ENCODE measurements at regions not wholly inside any gene's neighbourhood (a gene's known extent, or its start where the extent isn't known, plus 50 kb on each side); places are given as distances from the start of the nearest gene placed in this dataset.

GRCh38 chr1:70890408-70890807, 157.2 kb downstream of the PTGER3 start:
- DNase-seq = no peak
- WGBS (ENCODE audit: extremely low coverage, insufficient coverage, low lambda C conversion rate) = no CpG with 5 or more reads among the region's 2 CpGs
- peaks cover 3% of the 10 kb centered on the region for H3K4me1 ChIP-seq (ENCODE audit: control insufficient read depth, low read depth, low read length)

GRCh38 chr1:70891051-70891843, 156.4 kb downstream of the PTGER3 start:
- Histone ChIP-seq H3K79me1 (ENCODE audit: low read length) (no peaks in the 10 kb centered on the region), H3K56ac (ENCODE audit: low read length) (no peak overlapping the region), H3K9ac (ENCODE audit: low read length) (no peak overlapping the region), H4K8ac (ENCODE audit: low read depth, low read length) (no peak overlapping the region), H3K79me2 (ENCODE audit: control insufficient read depth, insufficient read depth, low read length) (no peaks in the 10 kb centered on the region), H2BK120ac (ENCODE audit: low read depth, low read length) (no peak overlapping the region), H2BK5ac (ENCODE audit: low read length) (no peak overlapping the region), H3K27me3 (ENCODE audit: insufficient read depth, low read length, poor library complexity) (no peaks in the 10 kb centered on the region), H3K27ac (ENCODE audit: low read depth, low read length) (no peak overlapping the region), H3K4ac (ENCODE audit: low read depth, low read length) (no peak overlapping the region), H2AK5ac (ENCODE audit: low read length) (no peak overlapping the region), H3K4me3 (ENCODE audit: low read length) (no peak overlapping the region), H4K5ac (ENCODE audit: low read length) (no peak overlapping the region), H3K36me3 (ENCODE audit: control insufficient read depth, insufficient read depth, low read length) (no peaks in the 10 kb centered on the region), H3K23ac (ENCODE audit: low read length) (no peak overlapping the region), H3K4me2 (ENCODE audit: low read length) (no peak overlapping the region), H3K18ac (ENCODE audit: low read length) (no peak overlapping the region), H3K4me1 (ENCODE audit: control insufficient read depth, low read depth, low read length) (peaks cover 4% of the 10 kb centered on the region), H2BK15ac (replicated peaks; ENCODE audit: low read depth) (no peak overlapping the region)
- DNase-seq = no peak

More at GRCh38 chr1:70890408-70890807, 157.2 kb downstream of the PTGER3 start:
- Histone ChIP-seq H4K8ac (ENCODE audit: low read depth, low read length) (no peak overlapping the region), H3K18ac (ENCODE audit: low read length) (no peak overlapping the region), H2BK15ac (replicated peaks; ENCODE audit: low read depth) (no peak overlapping the region), H2AK5ac (ENCODE audit: low read length) (no peak overlapping the region), H3K56ac (ENCODE audit: low read length) (no peak overlapping the region), H3K23ac (ENCODE audit: low read length) (no peak overlapping the region), H3K79me2 (ENCODE audit: control insufficient read depth, insufficient read depth, low read length) (no peaks in the 10 kb centered on the region), H3K4me3 (ENCODE audit: low read length) (no peak overlapping the region), H3K36me3 (ENCODE audit: control insufficient read depth, insufficient read depth, low read length) (no peaks in the 10 kb centered on the region), H3K9ac (ENCODE audit: low read length) (no peak overlapping the region), H2BK120ac (ENCODE audit: low read depth, low read length) (no peak overlapping the region), H3K27me3 (ENCODE audit: insufficient read depth, low read length, poor library complexity) (no peaks in the 10 kb centered on the region), H3K27ac (ENCODE audit: low read depth, low read length) (no peak overlapping the region), H3K4ac (ENCODE audit: low read depth, low read length) (no peak overlapping the region), H4K5ac (ENCODE audit: low read length) (no peak overlapping the region), H3K4me2 (ENCODE audit: low read length) (no peak overlapping the region), H2BK5ac (ENCODE audit: low read length) (no peak overlapping the region), H3K79me1 (ENCODE audit: low read length) (no peaks in the 10 kb centered on the region)

GRCh38 chr1:70892140-70892539, 155.5 kb downstream of the PTGER3 start:
- Histone ChIP-seq H3K36me3 (ENCODE audit: control insufficient read depth, insufficient read depth, low read length) (no peaks in the 10 kb centered on the region), H3K79me1 (ENCODE audit: low read length) (no peaks in the 10 kb centered on the region), H3K9ac (ENCODE audit: low read length) (no peak overlapping the region), H3K27me3 (ENCODE audit: insufficient read depth, low read length, poor library complexity) (no peaks in the 10 kb centered on the region), H2AK5ac (ENCODE audit: low read length) (no peak overlapping the region), H3K4me1 (ENCODE audit: control insufficient read depth, low read depth, low read length) (peaks cover 9% of the 10 kb centered on the region), H3K79me2 (ENCODE audit: control insufficient read depth, insufficient read depth, low read length) (no peaks in the 10 kb centered on the region), H3K4me2 (ENCODE audit: low read length) (no peak overlapping the region), H3K56ac (ENCODE audit: low read length) (no peak overlapping the region), H3K23ac (ENCODE audit: low read length) (no peak overlapping the region), H4K8ac (ENCODE audit: low read depth, low read length) (no peak overlapping the region), H3K4me3 (ENCODE audit: low read length) (no peak overlapping the region), H3K18ac (ENCODE audit: low read length) (no peak overlapping the region), H3K4ac (ENCODE audit: low read depth, low read length) (no peak overlapping the region), H3K27ac (ENCODE audit: low read depth, low read length) (no peak overlapping the region), H2BK5ac (ENCODE audit: low read length) (no peak overlapping the region), H2BK15ac (replicated peaks; ENCODE audit: low read depth) (no peak overlapping the region), H4K5ac (ENCODE audit: low read length) (no peak overlapping the region), H2BK120ac (ENCODE audit: low read depth, low read length) (no peak overlapping the region)
- no CpG with 5 or more reads among the region's 2 CpGs for WGBS (ENCODE audit: extremely low coverage, insufficient coverage, low lambda C conversion rate)
- DNase-seq = no peak

- Histone ChIP-seq H3K9ac (ENCODE audit: low read length) (no peak overlapping the region), H2AK5ac (ENCODE audit: low read length) (no peak overlapping the region), H3K27me3 (ENCODE audit: insufficient read depth, low read length, poor library complexity) (no peaks in the 10 kb centered on the region), H3K79me2 (ENCODE audit: control insufficient read depth, insufficient read depth, low read length) (no peaks in the 10 kb centered on the region), H4K8ac (ENCODE audit: low read depth, low read length) (no peak overlapping the region), H3K4me2 (ENCODE audit: low read length) (no peak overlapping the region), H3K4ac (ENCODE audit: low read depth, low read length) (no peak overlapping the region), H3K4me3 (ENCODE audit: low read length) (no peak overlapping the region), H3K18ac (ENCODE audit: low read length) (no peak overlapping the region), H2BK15ac (replicated peaks; ENCODE audit: low read depth) (no peak overlapping the region), H4K5ac (ENCODE audit: low read length) (no peak overlapping the region), H3K79me1 (ENCODE audit: low read length) (no peaks in the 10 kb centered on the region), H2BK5ac (ENCODE audit: low read length) (no peak overlapping the region), H3K36me3 (ENCODE audit: control insufficient read depth, insufficient read depth, low read length) (no peaks in the 10 kb centered on the region), H3K27ac (ENCODE audit: low read depth, low read length) (no peak overlapping the region), H2BK120ac (ENCODE audit: low read depth, low read length) (no peak overlapping the region), H3K56ac (ENCODE audit: low read length) (no peak overlapping the region), H3K4me1 (ENCODE audit: control insufficient read depth, low read depth, low read length) (peaks cover 9% of the 10 kb centered on the region), H3K23ac (ENCODE audit: low read length) (no peak overlapping the region)
- no peak for DNase-seq
- WGBS (ENCODE audit: extremely low coverage, insufficient coverage, low lambda C conversion rate) = no CpG with 5 or more reads among the region's 1 CpG
These were observed 154.7 kb downstream of the PTGER3 start for GRCh38 chr1:70892930-70893329.

- H2BK5ac ChIP-seq (ENCODE audit: low read length) = no peak overlapping the region
- no peaks in the 10 kb centered on the region for H3K36me3 ChIP-seq (ENCODE audit: control insufficient read depth, insufficient read depth, low read length)
- H3K4ac ChIP-seq (ENCODE audit: low read depth, low read length) = no peak overlapping the region
- H3K27ac ChIP-seq (ENCODE audit: low read depth, low read length) = no peak overlapping the region
- H3K9ac ChIP-seq (ENCODE audit: low read length) = no peak overlapping the region
- no peak overlapping the region for H4K5ac ChIP-seq (ENCODE audit: low read length)
- no peak overlapping the region for H2BK15ac ChIP-seq (replicated peaks; ENCODE audit: low read depth)
- DNase-seq = no peak
- no peak overlapping the region for H4K8ac ChIP-seq (ENCODE audit: low read depth, low read length)
- no peak overlapping the region for H3K18ac ChIP-seq (ENCODE audit: low read length)
- no peak overlapping the region for H2AK5ac ChIP-seq (ENCODE audit: low read length)
- no peak overlapping the region for H3K4me2 ChIP-seq (ENCODE audit: low read length)
- no peaks in the 10 kb centered on the region for H3K79me1 ChIP-seq (ENCODE audit: low read length)
- no CpG with 5 or more reads among the region's 3 CpGs for WGBS (ENCODE audit: extremely low coverage, insufficient coverage, low lambda C conversion rate)
- no peak overlapping the region for H2BK120ac ChIP-seq (ENCODE audit: low read depth, low read length)
- H3K23ac ChIP-seq (ENCODE audit: low read length) = no peak overlapping the region
- peaks cover 9% of the 10 kb centered on the region for H3K4me1 ChIP-seq (ENCODE audit: control insufficient read depth, low read depth, low read length)
- H3K4me3 ChIP-seq (ENCODE audit: low read length) = no peak overlapping the region
- no peaks in the 10 kb centered on the region for H3K79me2 ChIP-seq (ENCODE audit: control insufficient read depth, insufficient read depth, low read length)
- H3K56ac ChIP-seq (ENCODE audit: low read length) = no peak overlapping the region
- H3K27me3 ChIP-seq (ENCODE audit: insufficient read depth, low read length, poor library complexity) = no peaks in the 10 kb centered on the region
These were observed 154.2 kb downstream of the PTGER3 start for GRCh38 chr1:70893381-70893780.

- Histone ChIP-seq H2AK5ac (ENCODE audit: low read length) (no peak overlapping the region), H3K79me1 (ENCODE audit: low read length) (no peaks in the 10 kb centered on the region), H3K23ac (ENCODE audit: low read length) (no peak overlapping the region), H3K27ac (ENCODE audit: low read depth, low read length) (no peak overlapping the region), H2BK5ac (ENCODE audit: low read length) (no peak overlapping the region), H4K8ac (ENCODE audit: low read depth, low read length) (no peak overlapping the region), H3K36me3 (ENCODE audit: control insufficient read depth, insufficient read depth, low read length) (no peaks in the 10 kb centered on the region), H3K4ac (ENCODE audit: low read depth, low read length) (no peak overlapping the region), H4K5ac (ENCODE audit: low read length) (no peak overlapping the region), H3K4me2 (ENCODE audit: low read length) (no peak overlapping the region), H3K4me1 (ENCODE audit: control insufficient read depth, low read depth, low read length) (peaks cover 7% of the 10 kb centered on the region), H3K4me3 (ENCODE audit: low read length) (no peak overlapping the region), H3K9ac (ENCODE audit: low read length) (no peak overlapping the region), H2BK120ac (ENCODE audit: low read depth, low read length) (no peak overlapping the region), H3K27me3 (ENCODE audit: insufficient read depth, low read length, poor library complexity) (no peaks in the 10 kb centered on the region), H3K56ac (ENCODE audit: low read length) (no peak overlapping the region), H3K79me2 (ENCODE audit: control insufficient read depth, insufficient read depth, low read length) (no peaks in the 10 kb centered on the region), H3K18ac (ENCODE audit: low read length) (no peak overlapping the region), H2BK15ac (replicated peaks; ENCODE audit: low read depth) (no peak overlapping the region)
- no peak for DNase-seq
These were observed 152.1 kb downstream of the PTGER3 start for GRCh38 chr1:70895531-70895930.
